NCI-H524 (cell line): ENCODE measurements at regions not wholly inside any gene's neighbourhood (a gene's known extent, or its start where the extent isn't known, plus 50 kb on each side); places are given as distances from the start of the nearest gene placed in this dataset.
"Not testable (repeated sequence)": the region's sequence is repeated elsewhere in the genome, so short reads cannot be mapped to it uniquely, and the experiment has no call there.

Experiments
- DNase-seq, 2 experiments: peaks; one replicate each; lab custom pipeline; 2025; lab: John Stamatoyannopoulos, UW

DNA sequence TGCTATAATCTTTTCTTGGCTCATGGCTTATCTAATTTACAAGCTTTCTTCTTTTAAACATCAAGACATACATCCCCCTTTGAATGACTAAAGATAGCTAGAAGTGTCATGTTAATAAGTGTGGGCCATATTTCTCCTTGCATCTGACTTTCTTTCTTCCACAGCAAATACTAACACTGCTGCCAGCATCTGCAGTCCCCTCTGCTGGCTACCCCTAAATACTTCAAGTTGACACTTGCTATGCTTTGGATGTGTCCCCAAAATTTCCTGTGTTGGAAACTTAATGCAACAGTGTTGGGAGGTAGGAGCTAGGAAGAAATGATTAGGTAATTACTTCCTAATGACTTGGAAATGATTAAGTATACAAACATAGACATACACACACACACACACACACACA lies 459.0 kb upstream of the ST8SIA4 start:
- DNase-seq: no peak

GRCh38 chr5:101346906-101347305 lies 443.8 kb upstream of the ST8SIA4 start:
- DNase-seq: no peak

DNA sequence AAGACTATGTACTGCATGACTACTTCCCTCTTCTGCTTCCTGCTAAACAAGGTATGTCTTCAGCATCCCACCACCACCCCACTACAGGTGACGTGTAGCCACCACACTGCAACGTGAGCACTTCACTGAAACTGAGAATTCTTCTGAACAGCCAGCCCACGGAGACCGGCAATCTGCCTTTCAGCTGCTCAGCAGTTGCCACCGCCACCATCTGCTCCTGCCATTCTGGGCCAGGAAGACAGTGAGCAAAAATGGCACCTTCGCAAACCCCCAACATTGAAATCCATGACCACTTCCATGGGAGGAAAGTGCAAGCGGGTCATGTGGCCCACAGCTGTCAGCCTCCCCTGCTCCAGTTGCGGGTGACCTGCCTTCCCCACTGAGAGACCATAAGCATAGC lies 443.4 kb upstream of the ST8SIA4 start:
- no peak for DNase-seq

- no peak for DNase-seq
These were observed 435.1 kb upstream of the ST8SIA4 start for GRCh38 chr5:101338226-101338625.

DNA sequence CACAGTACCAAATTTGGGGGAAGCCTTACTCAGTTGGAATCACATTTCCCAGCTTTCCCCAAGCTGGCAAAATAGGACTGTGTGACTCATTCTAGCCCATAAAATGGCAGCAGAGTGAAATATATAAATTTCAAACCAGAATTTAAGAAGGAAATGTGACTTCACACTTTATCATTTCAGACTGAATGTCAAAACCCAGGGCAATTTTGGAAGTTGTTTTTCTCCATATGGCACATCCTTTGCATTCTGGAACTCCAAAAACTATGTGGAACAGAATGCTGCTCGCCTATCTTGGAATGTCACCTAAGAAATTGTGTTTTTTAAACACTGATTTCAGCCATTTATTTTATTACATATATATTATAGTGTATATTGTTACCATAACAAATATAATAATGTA lies 424.7 kb upstream of the ST8SIA4 start:
- DNase-seq: no peak

DNA sequence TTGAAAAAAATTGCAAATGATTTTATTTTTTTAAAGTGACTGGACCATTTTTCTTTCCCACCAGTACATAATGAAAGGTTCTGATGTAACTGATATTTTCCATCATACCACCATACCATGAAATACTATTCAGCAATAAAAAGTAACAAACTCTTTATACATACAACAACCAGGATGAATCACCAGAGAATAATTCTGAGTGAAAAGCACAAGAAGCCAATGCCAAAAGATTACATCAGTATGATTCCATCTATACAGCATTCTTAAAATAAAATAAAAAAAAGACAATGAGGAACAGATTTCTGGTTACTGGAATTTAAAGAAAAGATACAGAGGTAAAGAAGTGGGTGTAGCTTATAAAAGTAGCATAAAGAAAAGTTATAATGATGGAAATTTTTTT lies 423.7 kb upstream of the ST8SIA4 start:
- no peak for DNase-seq

DNA sequence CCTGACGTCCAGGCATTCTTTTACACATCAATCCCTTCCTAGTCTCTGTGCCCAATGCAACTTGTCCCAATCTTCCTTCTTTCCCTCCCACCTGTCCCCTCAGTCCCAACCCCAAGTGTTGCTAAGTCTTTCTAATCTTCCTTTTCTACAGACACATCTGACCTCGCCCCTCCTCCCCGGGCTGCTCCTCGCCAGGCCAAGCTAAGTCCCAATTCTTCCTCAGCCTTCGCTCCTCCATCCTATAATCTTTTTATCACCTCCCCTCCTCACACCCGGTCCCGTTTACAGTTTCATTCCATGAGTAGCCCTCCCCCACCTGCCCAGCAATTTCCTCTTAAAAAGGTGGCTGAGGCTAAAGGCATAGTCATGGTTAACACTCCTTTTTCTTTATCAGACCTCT lies 413.3 kb upstream of the ST8SIA4 start:
- DNase-seq: not testable (repeated sequence)

DNA sequence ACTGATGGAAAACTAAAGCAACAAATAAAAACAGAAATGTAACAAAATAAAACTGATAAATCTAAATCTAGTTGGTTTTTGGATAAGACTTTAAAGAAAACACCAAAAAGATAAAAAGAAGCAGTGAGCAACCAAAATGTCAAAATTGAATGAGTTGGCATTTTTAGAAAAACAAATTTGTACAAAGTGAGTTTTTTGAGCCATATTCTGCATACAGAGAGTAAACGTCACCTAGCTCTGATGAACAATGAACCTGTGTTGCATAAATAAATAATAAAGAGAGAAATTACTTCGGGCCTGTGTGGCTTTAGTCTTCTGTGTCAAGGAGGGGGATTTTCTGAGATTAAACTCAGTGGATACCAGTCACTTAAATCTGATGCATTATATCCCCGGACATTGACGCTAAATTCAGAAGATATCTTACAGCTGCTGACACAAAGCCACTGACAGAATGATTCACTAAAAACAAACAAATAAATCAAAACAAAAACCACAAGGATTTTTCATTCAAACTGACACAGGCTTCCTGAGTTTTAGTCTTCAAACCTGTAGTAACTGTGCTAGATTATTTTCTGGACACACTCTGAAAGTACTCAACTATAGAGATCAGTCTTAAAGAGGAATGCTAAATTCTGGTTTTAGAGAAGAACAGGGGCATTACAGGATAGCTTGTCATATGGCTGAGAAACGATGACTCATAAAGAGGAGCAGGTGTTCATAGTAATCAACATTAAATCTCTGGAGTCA lies 403.5 kb upstream of the ST8SIA4 start:
- DNase-seq: peak; percentile 36 to 78

- no peak for DNase-seq
These were observed 393.4 kb upstream of the ST8SIA4 start for GRCh38 chr5:101296477-101296876.

GRCh38 chr5:101292199-101292598 lies 389.1 kb upstream of the ST8SIA4 start:
- DNase-seq: peak in 1 of 2 experiments; percentile 10

DNA sequence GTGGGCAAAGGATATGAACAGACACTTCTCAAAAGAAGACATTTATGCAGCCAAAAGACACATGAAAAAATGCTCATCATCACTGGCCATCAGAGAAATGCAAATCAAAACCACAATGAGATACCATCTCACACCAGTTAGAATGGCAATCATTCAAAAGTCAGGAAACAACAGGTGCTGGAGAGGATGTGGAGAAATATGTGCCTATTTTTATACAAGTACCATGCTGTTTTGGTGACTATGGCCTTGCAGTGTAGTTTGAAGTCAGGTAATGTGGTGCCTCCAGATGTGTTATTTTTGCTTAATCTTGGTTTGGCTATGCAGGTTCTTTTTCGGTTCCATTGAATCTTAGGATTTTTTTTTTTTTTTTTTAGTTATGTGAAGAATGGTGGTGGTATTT lies 387.7 kb upstream of the ST8SIA4 start:
- not testable (repeated sequence) for DNase-seq

DNA sequence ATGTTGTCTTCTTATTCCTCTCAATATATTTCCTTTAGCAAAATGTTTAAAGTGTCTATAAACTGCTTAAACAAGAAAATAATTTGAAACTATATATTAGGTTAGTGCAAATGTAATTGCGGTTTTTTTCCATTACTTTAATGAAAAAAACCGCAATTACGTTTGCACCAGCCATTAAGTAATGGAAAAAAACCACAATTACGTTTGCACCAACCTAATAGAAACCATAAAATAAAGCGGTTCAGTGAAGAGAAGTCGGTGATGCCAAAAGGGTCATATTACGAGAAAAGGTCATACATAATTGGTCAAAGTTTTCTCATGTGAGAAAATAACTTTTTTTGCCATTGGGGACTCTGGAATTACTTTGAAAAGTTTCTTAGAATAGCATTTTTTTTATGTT lies 385.6 kb upstream of the ST8SIA4 start:
- DNase-seq: no peak

- DNase-seq: no peak
These were observed 381.8 kb upstream of the ST8SIA4 start for GRCh38 chr5:101284736-101285375.

GRCh38 chr5:101283938-101284337 lies 380.9 kb upstream of the ST8SIA4 start:
- DNase-seq: not testable (repeated sequence)

GRCh38 chr5:101278917-101279316 lies 375.8 kb upstream of the ST8SIA4 start:
- DNase-seq: no peak

DNA sequence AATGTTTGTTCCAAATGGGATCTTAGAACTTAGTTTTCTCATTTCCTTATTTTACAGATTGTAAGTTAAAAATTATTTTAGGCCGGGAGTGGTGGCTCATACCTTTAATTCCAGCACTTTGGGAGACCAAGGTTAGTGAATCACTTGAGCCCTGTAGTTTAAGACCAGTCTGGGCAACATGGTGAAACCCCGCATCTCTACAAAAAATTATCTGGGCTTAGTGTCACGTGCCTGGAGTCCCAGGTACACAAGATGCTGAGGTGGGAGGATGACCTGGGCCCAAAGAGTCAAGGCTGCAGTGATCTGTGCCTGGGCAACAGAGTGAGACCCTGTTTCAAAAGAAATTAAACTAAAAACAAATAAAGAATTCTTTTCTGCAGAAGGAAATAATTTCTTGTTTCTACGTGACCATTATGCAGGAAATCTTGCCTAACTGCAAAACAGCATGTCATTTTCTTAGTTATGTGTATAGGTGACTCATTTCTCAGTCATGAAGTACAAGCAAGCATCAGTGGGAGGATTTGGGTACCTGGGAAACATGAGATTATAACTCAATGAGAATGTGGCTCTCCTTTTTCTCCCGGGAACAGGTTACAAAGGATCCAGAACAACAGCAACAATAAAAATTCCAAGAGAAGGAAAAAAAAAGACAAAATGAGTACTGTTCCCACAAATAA lies 375.1 kb upstream of the ST8SIA4 start:
- DNase-seq: no peak

GRCh38 chr5:101271945-101272344 lies 368.9 kb upstream of the ST8SIA4 start:
- no peak for DNase-seq

DNA sequence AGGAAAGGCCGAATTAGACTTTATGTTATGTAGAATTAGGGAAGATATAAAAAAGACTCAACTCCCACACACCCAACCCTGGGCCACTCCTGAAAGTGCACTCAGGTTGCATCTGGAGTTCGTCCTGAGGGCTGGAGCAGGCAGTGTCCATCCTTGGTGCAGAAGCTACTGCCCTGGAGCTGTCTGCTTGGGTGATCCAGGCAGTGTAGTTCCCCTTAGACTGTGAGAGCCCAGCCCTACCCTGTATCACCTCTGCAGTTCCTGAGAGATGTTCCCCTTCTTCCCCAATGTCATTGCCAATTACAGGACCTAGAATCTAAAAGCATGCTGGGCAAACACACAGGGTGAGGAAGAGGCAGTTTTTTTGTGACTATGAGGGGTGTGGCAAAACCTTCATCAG lies 368.3 kb upstream of the ST8SIA4 start:
- DNase-seq: no peak

- no peak for DNase-seq
These were observed 357.8 kb upstream of the ST8SIA4 start for GRCh38 chr5:101260857-101261256.

GRCh38 chr5:101253096-101253495 lies 350.0 kb upstream of the ST8SIA4 start:
- no peak for DNase-seq

- DNase-seq: no peak
These were observed 341.5 kb upstream of the ST8SIA4 start for GRCh38 chr5:101244621-101245020.

DNA sequence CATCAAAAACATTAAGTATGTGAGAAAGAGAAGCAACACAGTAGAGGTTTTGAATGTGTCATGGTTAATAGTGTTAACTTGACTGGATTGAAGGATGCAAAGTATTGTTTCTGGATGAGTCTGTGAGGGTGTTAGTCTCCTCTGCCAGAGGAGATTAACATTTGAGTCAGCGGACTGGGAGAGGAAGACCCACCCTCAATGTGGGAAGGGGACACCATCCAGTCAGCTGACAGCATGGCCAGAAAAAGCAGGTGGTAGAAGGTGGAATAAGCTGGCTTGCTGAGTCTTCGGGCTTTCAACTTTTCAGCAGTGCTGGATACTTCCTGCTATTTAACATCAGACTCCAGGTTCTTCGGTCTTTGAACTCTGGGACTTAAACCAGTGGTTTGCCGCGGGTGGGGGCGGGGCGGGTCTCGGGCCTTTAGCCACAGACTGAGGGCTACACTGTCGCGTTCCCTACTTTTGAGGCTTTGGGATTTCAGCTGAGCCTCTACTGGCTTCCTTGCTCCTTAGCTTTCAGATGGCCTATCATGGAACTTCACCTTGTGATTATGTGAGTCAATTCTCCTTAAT lies 309.9 kb upstream of the ST8SIA4 start:
- DNase-seq: no peak

DNA sequence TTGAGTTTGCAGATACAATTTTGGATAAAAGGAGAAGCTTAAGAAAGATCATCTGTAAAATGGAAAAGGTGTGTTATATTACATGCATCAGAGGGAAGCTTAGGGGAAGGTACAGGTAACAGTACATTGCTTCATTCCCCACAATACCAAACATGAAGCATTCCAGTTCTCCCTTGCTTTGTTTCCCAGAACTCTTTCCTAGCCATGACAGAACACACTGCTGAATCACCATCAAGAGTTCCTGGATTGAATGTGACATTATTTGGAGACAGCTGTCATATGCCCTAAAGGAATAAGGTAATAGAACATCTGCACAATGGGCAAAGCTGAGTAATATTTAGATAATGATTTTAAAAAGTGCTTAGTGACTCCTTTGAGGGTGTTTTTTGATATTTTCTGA lies 303.5 kb upstream of the ST8SIA4 start:
- DNase-seq: no peak
